ENCODE measurements at regions not wholly inside any gene's neighbourhood (a gene's known extent, or its start where the extent isn't known, plus 50 kb on each side); places are given as distances from the start of the nearest gene placed in this dataset.

GRCh38 chr10:128324058-128324827 is 198.0 kb upstream of the MKI67 start:
- H3K4me1 ChIP-seq (ENCODE audit: control insufficient read depth in 1 of 2, insufficient read depth in 1 of 2, low read depth in 1 of 2, low read length in 1 of 2): no peaks in the 10 kb centered on the region
- no peaks in the 10 kb centered on the region for H3K27me3 ChIP-seq
- H3K27ac ChIP-seq: no peak overlapping the region
- H3K4me3 ChIP-seq (ENCODE audit: low read depth in 1 of 2, low read length in 1 of 2): no peak overlapping the region
- H3K36me3 ChIP-seq: no peaks in the 10 kb centered on the region
- H3K9me3 ChIP-seq: no peaks in the 10 kb centered on the region
- TF ChIP-seq CTCF (IDR thresholded peaks at IDR 0.05): no peak

- Histone ChIP-seq H3K27ac (no peak overlapping the region), H3K4me1 (ENCODE audit: control insufficient read depth in 1 of 2, insufficient read depth in 1 of 2, low read depth in 1 of 2, low read length in 1 of 2) (no peaks in the 10 kb centered on the region), H3K36me3 (no peaks in the 10 kb centered on the region), H3K27me3 (peaks cover 2% of the 10 kb centered on the region), H3K9me3 (no peaks in the 10 kb centered on the region), H3K4me3 (ENCODE audit: low read depth in 1 of 2, low read length in 1 of 2) (no peak overlapping the region)
- TF ChIP-seq CTCF (IDR thresholded peaks at IDR 0.05): no peak
These were observed 199.6 kb upstream of the MKI67 start for GRCh38 chr10:128325788-128326187.

- Histone ChIP-seq H3K27me3 (peaks cover 4% of the 10 kb centered on the region), H3K9me3 (no peaks in the 10 kb centered on the region), H3K27ac (no peak overlapping the region), H3K36me3 (no peaks in the 10 kb centered on the region), H3K4me3 (ENCODE audit: low read depth in 1 of 2, low read length in 1 of 2) (no peak overlapping the region), H3K4me1 (ENCODE audit: control insufficient read depth in 1 of 2, insufficient read depth in 1 of 2, low read depth in 1 of 2, low read length in 1 of 2) (no peaks in the 10 kb centered on the region)
- no peak for TF ChIP-seq CTCF (IDR thresholded peaks at IDR 0.05)
These were observed 200.0 kb upstream of the MKI67 start for GRCh38 chr10:128326251-128326650.

GRCh38 chr10:128326851-128327250 is 200.6 kb upstream of the MKI67 start:
- no peak overlapping the region for H3K27ac ChIP-seq
- H3K4me3 ChIP-seq (ENCODE audit: low read depth in 1 of 2, low read length in 1 of 2): no peak overlapping the region
- H3K9me3 ChIP-seq: no peaks in the 10 kb centered on the region
- no peaks in the 10 kb centered on the region for H3K36me3 ChIP-seq
- TF ChIP-seq CTCF (IDR thresholded peaks at IDR 0.05): no peak
- H3K27me3 ChIP-seq: peaks cover 4% of the 10 kb centered on the region
- H3K4me1 ChIP-seq (ENCODE audit: control insufficient read depth in 1 of 2, insufficient read depth in 1 of 2, low read depth in 1 of 2, low read length in 1 of 2): no peaks in the 10 kb centered on the region

- Histone ChIP-seq H3K9me3 (no peaks in the 10 kb centered on the region), H3K27me3 (no peaks in the 10 kb centered on the region), H3K4me3 (ENCODE audit: low read depth in 1 of 2, low read length in 1 of 2) (no peak overlapping the region), H3K4me1 (ENCODE audit: control insufficient read depth in 1 of 2, insufficient read depth in 1 of 2, low read depth in 1 of 2, low read length in 1 of 2) (no peaks in the 10 kb centered on the region), H3K27ac (no peak overlapping the region), H3K36me3 (no peaks in the 10 kb centered on the region)
- no peak for TF ChIP-seq CTCF (IDR thresholded peaks at IDR 0.05)
These were observed 210.2 kb upstream of the MKI67 start for GRCh38 chr10:128336401-128336800.
